Chondrocyte (in vitro differentiated cells): ENCODE measurements at regions not wholly inside any gene's neighbourhood (a gene's known extent, or its start where the extent isn't known, plus 50 kb on each side); places are given as distances from the start of the nearest gene placed in this dataset.

Experiments
- DNase-seq: peaks from one replicate; pipeline ENCODE4 v3.0.0; 2021; ENCODE audit warnings: mixed read lengths, low spot score
- H3K27ac Mint-ChIP-seq: one replicate; pipeline ENCODE4 v1.8.0; 2021; ENCODE audit warnings: mild to moderate bottlenecking, moderate library complexity, mixed read lengths; ENCODE audit not compliant: unreplicated experiment
- H3K27me3 Mint-ChIP-seq: 2 replicates; pipeline ENCODE4 v1.8.0; 2021; ENCODE audit warnings: low read depth, mixed read lengths
- H3K36me3 Mint-ChIP-seq: 2 replicates; pipeline ENCODE4 v1.8.0; 2021; ENCODE audit warnings: low read depth, mixed read lengths
- H3K4me1 Mint-ChIP-seq: 2 replicates; pipeline ENCODE4 v1.8.0; 2021; ENCODE audit warnings: low read depth, mild to moderate bottlenecking, mixed read lengths
- H3K4me3 Mint-ChIP-seq: one replicate; pipeline ENCODE4 v1.8.0; 2021; ENCODE audit warnings: mild to moderate bottlenecking, moderate library complexity, mixed read lengths; ENCODE audit not compliant: unreplicated experiment
- H3K9me3 Mint-ChIP-seq: 2 replicates; pipeline ENCODE4 v1.8.0; 2021; ENCODE audit warnings: low read depth, mixed read lengths
- CTCF ChIP-seq: fragments of 200-600 bp; sonication (generic); IDR thresholded peaks from 2 replicates; pipeline ENCODE4 v1.5.0; 2021; ENCODE audit warnings: antibody characterized with exemption, mild to moderate bottlenecking, moderate library complexity

DNA sequence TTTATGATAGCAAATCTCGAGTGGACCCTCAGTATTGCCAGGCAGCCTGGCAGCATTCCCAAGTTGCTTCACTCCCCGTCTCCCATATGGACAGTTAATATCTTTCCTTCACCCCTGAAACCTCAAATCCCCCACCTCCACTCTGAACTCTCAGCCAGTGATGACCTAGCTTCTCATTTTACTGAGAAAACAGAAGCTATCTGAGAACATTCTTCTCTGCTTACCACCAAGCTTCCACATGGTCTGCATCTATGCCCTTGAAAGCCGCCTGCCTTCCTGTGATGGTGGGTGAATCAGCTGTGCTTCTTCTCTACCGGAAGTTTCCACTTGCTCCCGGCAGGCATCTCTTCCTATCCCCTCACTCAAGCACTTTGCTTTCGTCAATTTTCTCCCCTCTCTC lies 529.2 kb downstream of the EPHA4 start:
- no peaks in the 10 kb centered on the region for H3K36me3 Mint-ChIP-seq
- no peak for TF ChIP-seq CTCF
- no peak for DNase-seq

DNA sequence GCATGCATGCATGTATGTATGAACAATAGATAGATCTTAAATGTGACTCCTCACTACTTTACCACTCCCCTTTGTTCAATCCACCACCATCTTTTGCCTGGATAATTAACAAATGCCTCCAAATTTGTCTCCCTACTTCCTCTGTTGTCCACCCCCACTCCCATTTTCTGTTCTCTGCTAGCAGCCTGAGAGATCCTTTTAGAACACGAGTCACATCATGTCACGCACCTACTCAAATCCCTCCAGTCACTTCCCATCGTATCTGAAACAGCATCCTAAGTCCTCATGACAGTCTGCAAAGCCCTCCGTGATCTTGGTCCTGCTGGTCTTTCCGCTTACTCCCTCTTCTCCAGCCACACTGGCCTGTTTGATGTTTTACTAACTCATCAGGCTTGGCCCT lies 527.3 kb downstream of the EPHA4 start:
- Mint-ChIP-seq H3K27me3 (no peaks in the 10 kb centered on the region), H3K36me3 (no peaks in the 10 kb centered on the region), H3K9me3 (no peaks in the 10 kb centered on the region), H3K4me3 (no peak overlapping the region), H3K27ac (no peak overlapping the region), H3K4me1 (no peaks in the 10 kb centered on the region)
- no peak for DNase-seq
- no peak for TF ChIP-seq CTCF

More for the DNA sequence above, 529.2 kb downstream of the EPHA4 start:
- Mint-ChIP-seq H3K27ac (no peak overlapping the region), H3K4me3 (no peak overlapping the region), H3K9me3 (no peaks in the 10 kb centered on the region), H3K27me3 (no peaks in the 10 kb centered on the region), H3K4me1 (no peaks in the 10 kb centered on the region)

GRCh38 chr2:221050020-221050795 lies 521.9 kb downstream of the EPHA4 start:
- no peak for TF ChIP-seq CTCF
- Mint-ChIP-seq H3K4me1 (no peaks in the 10 kb centered on the region), H3K27ac (no peak overlapping the region), H3K36me3 (no peaks in the 10 kb centered on the region), H3K27me3 (no peaks in the 10 kb centered on the region), H3K9me3 (no peaks in the 10 kb centered on the region), H3K4me3 (no peak overlapping the region)
- DNase-seq: no peak

- H3K4me1 Mint-ChIP-seq: no peaks in the 10 kb centered on the region
- H3K27me3 Mint-ChIP-seq: no peaks in the 10 kb centered on the region
- DNase-seq: no peak
- no peak overlapping the region for H3K4me3 Mint-ChIP-seq
- no peak overlapping the region for H3K27ac Mint-ChIP-seq
- TF ChIP-seq CTCF: no peak
- no peaks in the 10 kb centered on the region for H3K9me3 Mint-ChIP-seq
- no peaks in the 10 kb centered on the region for H3K36me3 Mint-ChIP-seq
Observed at GRCh38 chr2:221051162-221051561, 520.9 kb downstream of the EPHA4 start.

GRCh38 chr2:221060376-221060775 lies 511.7 kb downstream of the EPHA4 start:
- TF ChIP-seq CTCF: no peak
- no peak overlapping the region for H3K4me3 Mint-ChIP-seq
- H3K36me3 Mint-ChIP-seq: no peaks in the 10 kb centered on the region
- peaks cover 5% of the 10 kb centered on the region for H3K4me1 Mint-ChIP-seq
- no peaks in the 10 kb centered on the region for H3K27me3 Mint-ChIP-seq
- no peak overlapping the region for H3K27ac Mint-ChIP-seq
- no peaks in the 10 kb centered on the region for H3K9me3 Mint-ChIP-seq
- DNase-seq: no peak
